RWPE2 (cell line): ENCODE measurements at regions not wholly inside any gene's neighbourhood (a gene's known extent, or its start where the extent isn't known, plus 50 kb on each side); places are given as distances from the start of the nearest gene placed in this dataset.

Experiments used
- ATAC-seq: fragments of 200-7000 bp; cut with Tn5 transposase; 3 replicates; pipeline ENCODE4 v1.9.1; 2021; ENCODE audit warnings: low read depth
- DNase-seq: peaks from one replicate; pipeline ENCODE4 v3.0.0-alpha.2; 2020; ENCODE audit warnings: low spot score
- H3K27ac ChIP-seq: fragments of 450-650 bp; 2 replicates; pipeline ENCODE4 v1.5.1; 2017; ENCODE audit warnings: mild to moderate bottlenecking; ENCODE audit not compliant: poor library complexity, severe bottlenecking
- H3K27me3 ChIP-seq: fragments of 250-450 bp; sonication (Bioruptor Pico); 2 replicates; pipeline ENCODE4 v1.5.1; 2021; ENCODE audit warnings: mild to moderate bottlenecking, moderate library complexity; ENCODE audit not compliant: insufficient read depth, poor library complexity, severe bottlenecking
- H3K36me3 ChIP-seq: fragments of 250-450 bp; sonication (Bioruptor Pico); 2 replicates; pipeline ENCODE4 v1.5.1; 2020; ENCODE audit warnings: low read depth, mild to moderate bottlenecking, moderate library complexity
- H3K4me1 ChIP-seq: fragments of 250-450 bp; sonication (Bioruptor Pico); 2 replicates; pipeline ENCODE4 v1.5.1; 2021; ENCODE audit warnings: mild to moderate bottlenecking, moderate library complexity; ENCODE audit not compliant: insufficient read depth, poor library complexity, severe bottlenecking
- H3K4me3 ChIP-seq: fragments of 250-450 bp; sonication (Bioruptor Pico); 2 replicates; pipeline ENCODE4 v1.5.1; 2021; ENCODE audit warnings: mild to moderate bottlenecking, moderate library complexity; ENCODE audit not compliant: severe bottlenecking
- H3K9me3 ChIP-seq: fragments of 250-450 bp; sonication (Bioruptor Pico); 2 replicates; pipeline ENCODE4 v1.5.1; 2021; ENCODE audit warnings: mild to moderate bottlenecking, moderate library complexity; ENCODE audit not compliant: severe bottlenecking
- TF ChIP-seq, protein P1 (sequence below): fragments of 450-650 bp; IDR thresholded peaks from one replicate; pipeline ENCODE4 v1.5.1; 2017; ENCODE audit warnings: mild to moderate bottlenecking, moderate library complexity; ENCODE audit not compliant: poor library complexity, severe bottlenecking

DNA sequence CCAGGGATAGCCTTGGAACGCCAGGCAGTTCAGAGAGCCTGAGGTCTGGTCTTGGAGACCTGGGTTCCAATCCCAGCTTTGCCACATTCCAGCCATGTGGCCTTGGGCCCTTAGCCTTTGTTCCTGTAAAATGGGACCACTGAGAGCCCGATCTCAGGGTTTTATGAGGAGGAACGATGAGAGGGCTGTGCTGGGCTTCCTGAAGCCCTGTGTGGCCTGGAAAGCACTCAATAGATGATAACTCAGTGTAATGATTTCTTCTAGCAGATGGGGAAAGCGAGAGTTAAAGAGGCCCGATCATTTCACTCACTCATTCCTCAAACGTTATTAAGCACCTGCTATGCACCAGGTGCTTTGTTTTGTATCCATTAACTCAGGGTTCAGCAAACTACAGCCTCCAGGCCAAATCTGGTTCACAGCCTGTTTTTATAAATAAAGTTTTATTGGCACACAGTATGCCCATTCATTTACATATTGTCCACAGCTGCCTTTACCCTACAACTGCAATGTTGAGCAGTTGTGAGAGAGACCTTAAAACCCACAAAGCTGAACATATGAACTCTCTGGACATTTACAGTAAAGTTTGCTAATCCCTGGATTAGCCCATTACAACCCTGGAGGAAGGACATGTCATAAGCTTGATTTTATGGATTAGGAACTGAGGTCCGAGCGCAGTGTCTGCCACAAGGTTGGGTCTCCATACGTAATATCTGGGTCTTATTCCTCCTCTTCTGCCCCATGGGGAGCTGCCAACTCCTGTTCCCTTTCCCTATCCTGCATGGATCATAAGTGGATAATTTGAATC lies 90.4 kb downstream of the CEBPB start:
- H3K27ac ChIP-seq = no peak overlapping the region
- DNase-seq (no peak), ATAC-seq (no peak)
- no peaks in the 10 kb centered on the region for H3K36me3 ChIP-seq
- H3K9me3 ChIP-seq = no peaks in the 10 kb centered on the region
- H3K27me3 ChIP-seq = no peaks in the 10 kb centered on the region
- TF ChIP-seq, protein P1, sequence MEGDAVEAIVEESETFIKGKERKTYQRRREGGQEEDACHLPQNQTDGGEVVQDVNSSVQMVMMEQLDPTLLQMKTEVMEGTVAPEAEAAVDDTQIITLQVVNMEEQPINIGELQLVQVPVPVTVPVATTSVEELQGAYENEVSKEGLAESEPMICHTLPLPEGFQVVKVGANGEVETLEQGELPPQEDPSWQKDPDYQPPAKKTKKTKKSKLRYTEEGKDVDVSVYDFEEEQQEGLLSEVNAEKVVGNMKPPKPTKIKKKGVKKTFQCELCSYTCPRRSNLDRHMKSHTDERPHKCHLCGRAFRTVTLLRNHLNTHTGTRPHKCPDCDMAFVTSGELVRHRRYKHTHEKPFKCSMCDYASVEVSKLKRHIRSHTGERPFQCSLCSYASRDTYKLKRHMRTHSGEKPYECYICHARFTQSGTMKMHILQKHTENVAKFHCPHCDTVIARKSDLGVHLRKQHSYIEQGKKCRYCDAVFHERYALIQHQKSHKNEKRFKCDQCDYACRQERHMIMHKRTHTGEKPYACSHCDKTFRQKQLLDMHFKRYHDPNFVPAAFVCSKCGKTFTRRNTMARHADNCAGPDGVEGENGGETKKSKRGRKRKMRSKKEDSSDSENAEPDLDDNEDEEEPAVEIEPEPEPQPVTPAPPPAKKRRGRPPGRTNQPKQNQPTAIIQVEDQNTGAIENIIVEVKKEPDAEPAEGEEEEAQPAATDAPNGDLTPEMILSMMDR = no peak
- no peak overlapping the region for H3K4me3 ChIP-seq
- peaks cover 15% of the 10 kb centered on the region for H3K4me1 ChIP-seq

- DNase-seq = no peak
- no peak for ATAC-seq
- H3K4me3 ChIP-seq = no peak overlapping the region
Measured at GRCh38 chr20:50281831-50282591, 91.4 kb downstream of the CEBPB start.

GRCh38 chr20:50282592-50283241 lies 92.1 kb downstream of the CEBPB start:
- TF ChIP-seq, protein P1 = no peak
- DNase-seq = peak; percentile 80

More at GRCh38 chr20:50281831-50282591, 91.4 kb downstream of the CEBPB start:
- H3K27me3 ChIP-seq = no peaks in the 10 kb centered on the region
- no peaks in the 10 kb centered on the region for H3K9me3 ChIP-seq
- H3K27ac ChIP-seq = no peak overlapping the region
- TF ChIP-seq, protein P1 = peak; percentile 23
- peaks cover 25% of the 10 kb centered on the region for H3K4me1 ChIP-seq
- H3K36me3 ChIP-seq = no peaks in the 10 kb centered on the region

DNA sequence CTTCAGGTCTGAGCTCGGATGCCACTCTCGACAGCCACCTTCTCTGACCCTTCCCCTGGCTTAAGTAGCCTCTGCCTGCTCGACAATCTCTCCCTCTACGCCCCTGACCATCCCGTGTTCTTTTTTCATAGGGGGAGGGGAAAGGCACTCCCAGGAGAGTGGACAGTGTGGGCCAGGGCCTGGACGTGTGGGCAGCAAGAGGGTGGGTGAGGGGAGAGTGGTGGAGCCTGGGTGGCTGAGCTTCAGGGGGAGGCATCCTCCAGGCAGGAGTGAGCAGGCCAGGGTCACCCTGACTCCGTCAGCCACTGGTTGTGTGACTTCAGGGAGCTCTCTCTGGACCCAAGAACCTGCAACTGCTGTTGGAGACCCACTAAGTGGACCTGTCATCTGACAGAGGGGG lies 92.7 kb downstream of the CEBPB start:
- DNase-seq = peak; percentile 82
- H3K36me3 ChIP-seq = no peaks in the 10 kb centered on the region
- TF ChIP-seq, protein P1 = no peak
- H3K27ac ChIP-seq = no peak overlapping the region
- no peaks in the 10 kb centered on the region for H3K9me3 ChIP-seq
- no peak for ATAC-seq
- H3K4me3 ChIP-seq = no peak overlapping the region
- H3K4me1 ChIP-seq = peaks cover 26% of the 10 kb centered on the region
- H3K27me3 ChIP-seq = no peaks in the 10 kb centered on the region

More at GRCh38 chr20:50282592-50283241, 92.1 kb downstream of the CEBPB start:
- no peak overlapping the region for H3K27ac ChIP-seq
- H3K4me3 ChIP-seq = no peak overlapping the region
- H3K9me3 ChIP-seq = no peaks in the 10 kb centered on the region
- peaks cover 26% of the 10 kb centered on the region for H3K4me1 ChIP-seq
- no peak for ATAC-seq
- no peaks in the 10 kb centered on the region for H3K36me3 ChIP-seq
- H3K27me3 ChIP-seq = no peaks in the 10 kb centered on the region
